ENCODE measurements at regions not wholly inside any gene's neighbourhood (a gene's known extent, or its start where the extent isn't known, plus 50 kb on each side); places are given as distances from the start of the nearest gene placed in this dataset.

DNA sequence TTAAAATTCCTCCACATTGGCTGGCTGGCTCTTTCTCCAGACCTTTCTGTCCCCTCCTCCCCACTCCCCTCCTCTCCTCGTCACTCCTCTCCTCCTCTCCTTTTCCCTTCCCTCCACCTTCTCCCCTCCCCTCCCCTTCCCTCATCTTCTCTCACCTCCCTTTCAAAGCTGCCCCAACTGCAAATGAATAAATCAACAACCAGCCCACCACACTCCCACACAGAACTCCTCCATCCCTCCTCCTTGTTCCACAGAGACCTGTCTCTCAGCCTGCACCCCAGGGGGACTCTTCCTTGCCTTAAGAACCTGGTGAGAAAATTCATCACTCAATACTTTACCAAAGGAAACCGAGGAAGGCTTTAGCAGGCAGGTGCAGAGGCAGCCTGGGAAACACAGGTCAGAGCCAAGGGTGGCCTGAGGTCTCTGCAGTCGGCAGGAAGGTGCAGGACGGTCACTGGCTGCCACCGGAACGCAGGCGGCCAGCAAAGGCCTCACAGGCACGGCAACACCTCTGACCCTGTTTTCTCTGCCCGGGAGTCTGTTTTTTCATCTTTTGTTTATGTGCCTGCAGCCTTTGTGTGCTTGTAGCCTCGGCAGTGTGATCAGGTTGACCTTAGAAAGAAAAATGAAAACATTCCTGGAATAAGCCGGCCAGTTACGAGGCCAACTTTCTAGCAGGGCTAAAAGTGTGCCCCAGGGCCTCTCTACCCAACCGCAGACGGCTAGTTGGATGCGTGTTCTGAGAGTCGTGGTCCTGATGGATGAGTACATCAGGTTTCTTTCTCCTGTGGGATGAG, 207.6 kb upstream of the KLF6 start:
- no peak for DNase-seq (ENCODE audit: low read depth in 2 of 2)

DNA sequence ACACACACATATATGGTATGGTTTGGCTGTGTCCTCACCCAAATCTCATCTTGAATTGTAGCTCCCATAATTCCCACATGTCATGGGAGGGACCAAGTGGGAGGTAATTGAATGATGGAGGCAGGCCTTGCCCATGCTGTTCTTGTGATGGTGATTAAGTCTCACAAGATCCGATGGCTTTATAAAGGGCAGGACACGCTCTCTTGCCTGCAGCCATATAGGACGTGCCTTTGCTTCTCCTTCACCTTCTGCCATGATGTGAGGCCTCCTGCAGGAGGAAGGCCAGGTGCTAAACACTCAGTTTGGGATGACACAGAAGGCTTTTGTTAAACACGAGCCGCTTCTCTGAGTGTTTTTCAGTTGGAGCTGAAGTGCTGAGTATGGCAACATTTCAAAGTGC, 205.3 kb upstream of the KLF6 start:
- DNase-seq (ENCODE audit: low read depth in 2 of 2): no peak

DNA sequence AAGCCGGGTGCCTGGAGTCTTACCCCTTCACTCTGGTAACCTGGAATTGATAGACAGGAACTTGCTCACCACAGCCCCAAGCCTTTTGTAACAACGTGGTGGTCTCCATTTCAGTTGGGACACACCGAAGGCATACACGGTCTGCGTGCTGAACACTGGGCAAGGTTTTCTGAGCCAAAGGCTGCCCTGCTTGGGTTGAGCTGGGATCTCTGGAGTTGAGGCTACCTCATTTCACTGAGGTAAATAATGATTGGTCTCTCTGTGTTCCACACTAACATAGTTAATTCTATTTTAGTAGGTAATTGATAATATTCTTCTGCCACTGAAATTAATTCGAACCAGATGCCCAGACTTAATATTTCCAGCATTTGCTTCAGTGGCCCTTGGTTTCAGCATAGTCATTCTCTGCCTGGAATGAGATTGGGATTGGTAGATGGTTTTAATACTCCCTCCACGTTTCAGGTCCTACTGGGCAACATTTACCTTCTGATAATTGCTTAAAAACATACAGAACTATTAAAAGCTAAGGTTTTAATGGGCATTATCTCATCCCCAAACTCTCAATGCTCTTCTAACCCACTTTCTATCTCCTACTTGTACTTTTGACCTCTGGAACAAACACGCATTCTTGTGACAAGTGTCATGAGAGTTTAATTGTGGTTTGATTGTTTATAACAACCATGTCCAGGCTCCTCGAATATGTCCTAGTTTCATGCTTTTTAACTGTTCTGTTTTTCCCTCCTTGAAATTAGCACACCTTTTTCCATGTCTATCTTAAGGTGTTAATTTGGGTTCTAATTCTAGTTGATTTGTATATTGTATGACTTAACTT, 202.3 kb upstream of the KLF6 start:
- no peak for DNase-seq (ENCODE audit: low read depth in 2 of 2)

DNA sequence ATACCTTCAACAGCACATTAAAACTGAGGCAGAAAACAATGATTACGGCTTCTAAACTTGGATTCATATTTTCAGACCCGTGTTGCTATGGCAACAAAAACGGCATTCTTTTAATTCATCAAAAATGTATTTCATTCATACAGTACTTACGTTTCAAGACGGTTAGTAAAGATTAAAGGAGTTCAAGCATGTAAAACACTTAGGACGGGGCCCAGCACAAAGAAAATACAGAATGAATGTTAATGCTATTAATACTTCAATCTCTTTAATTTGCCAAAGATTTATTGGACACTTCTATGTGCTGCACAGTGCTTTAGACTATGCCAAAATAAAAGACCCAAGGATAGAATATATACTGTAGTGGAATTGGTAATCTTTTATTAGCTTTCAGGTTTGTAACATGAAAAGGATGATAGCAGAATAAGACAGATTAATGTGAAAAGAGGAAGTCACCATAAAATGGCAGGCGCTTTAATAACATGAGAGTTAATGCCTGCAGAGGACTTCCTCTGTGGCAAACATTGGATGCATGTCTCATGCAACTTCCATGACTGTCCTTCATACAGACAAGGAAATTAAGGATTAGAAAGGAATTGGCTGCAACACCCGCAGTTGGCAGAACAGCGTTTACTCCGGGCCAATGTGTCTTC, 201.6 kb upstream of the KLF6 start:
- DNase-seq (ENCODE audit: low read depth in 2 of 2): no peak

DNA sequence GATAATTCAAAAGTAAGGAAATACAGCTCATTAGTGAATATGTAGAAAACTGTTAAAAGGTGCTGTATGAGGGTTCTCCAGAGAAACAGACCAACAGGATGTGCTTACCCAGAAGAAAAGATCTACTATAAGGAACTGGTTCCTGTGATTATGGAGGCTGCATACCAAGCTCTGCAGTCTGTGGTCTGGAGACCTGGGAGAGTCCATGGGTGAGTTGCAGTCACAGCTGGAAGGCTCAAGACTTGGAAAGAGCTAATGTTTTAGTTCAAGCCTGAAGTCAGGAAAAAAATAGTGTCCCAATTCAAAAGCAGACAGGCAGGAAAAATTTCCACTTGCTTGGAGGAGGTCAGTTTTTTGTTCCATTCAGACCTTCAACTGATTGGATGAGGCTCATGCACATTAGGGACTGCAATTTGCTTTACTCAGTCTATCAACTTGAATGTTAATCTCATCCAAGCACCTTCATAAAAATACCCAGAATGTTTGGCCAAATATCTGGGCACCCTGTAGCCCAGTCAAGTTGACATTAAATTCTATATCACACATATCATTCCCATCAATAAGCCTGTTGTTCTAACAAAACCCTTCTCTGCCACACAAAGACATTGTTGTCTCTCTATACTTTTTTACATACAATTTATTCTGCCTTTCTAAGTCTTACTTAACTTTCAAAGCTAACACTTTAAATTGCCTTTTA, 197.9 kb upstream of the KLF6 start:
- DNase-seq (ENCODE audit: low read depth in 2 of 2): no peak

DNA sequence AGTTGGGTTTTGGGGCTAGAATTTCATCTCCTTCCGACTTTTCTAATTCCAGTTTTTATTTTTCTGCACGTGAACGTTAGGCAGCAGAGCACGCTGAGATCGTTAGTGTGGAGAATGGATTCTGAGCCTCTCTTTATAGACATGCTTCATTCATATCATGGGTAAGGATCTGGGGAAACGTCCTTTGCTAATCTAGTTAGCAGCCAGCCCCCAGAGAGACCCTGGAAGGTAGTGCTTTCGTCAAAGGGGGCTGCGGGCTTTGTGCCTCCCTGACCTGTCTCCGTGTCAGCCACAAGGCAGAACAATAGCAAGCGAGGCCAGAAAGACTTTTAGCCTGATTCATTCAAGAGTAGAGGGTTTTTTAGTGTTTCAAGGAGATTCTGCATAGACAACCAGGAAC, 196.3 kb upstream of the KLF6 start:
- no peak for DNase-seq (ENCODE audit: low read depth in 2 of 2)

DNA sequence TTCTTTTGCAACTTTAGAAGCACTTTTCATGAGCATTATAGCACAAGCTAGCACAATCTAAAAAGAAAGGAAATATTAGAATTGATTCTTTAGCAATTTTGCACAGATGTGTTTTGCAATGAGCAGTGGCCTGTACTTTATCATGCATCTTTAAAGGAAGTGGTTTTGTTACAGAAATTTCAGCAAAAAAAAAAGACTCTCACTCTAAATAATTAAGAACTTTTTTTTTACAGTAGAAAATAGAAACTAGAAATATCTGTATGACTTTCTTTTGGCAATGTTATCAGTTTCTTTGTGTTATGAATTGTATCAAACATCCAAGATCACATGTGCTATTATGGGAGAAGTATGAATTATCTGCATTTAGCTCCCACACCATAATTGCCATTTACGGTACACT, 195.7 kb upstream of the KLF6 start:
- DNase-seq (ENCODE audit: low read depth in 2 of 2): no peak

DNA sequence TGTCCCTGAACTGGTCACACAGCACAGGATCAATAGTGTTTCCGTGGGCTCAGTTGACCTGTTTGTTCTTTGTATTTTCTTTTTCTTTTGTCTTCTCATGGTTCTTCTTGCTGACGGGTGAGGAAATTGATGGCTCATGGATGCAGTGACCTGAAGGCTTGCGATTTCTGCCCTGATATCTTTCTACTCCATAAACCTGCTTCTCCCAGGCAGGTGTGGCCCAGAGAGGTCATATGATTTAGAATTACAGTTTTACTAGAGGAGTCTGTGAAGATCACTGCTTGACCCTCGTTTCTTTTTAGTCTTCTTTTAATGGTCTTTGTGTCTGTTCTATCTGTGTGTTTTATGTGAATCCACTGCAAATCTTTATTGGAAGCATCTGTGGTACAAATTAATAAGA, 195.1 kb upstream of the KLF6 start:
- DNase-seq (ENCODE audit: low read depth in 2 of 2): no peak

DNA sequence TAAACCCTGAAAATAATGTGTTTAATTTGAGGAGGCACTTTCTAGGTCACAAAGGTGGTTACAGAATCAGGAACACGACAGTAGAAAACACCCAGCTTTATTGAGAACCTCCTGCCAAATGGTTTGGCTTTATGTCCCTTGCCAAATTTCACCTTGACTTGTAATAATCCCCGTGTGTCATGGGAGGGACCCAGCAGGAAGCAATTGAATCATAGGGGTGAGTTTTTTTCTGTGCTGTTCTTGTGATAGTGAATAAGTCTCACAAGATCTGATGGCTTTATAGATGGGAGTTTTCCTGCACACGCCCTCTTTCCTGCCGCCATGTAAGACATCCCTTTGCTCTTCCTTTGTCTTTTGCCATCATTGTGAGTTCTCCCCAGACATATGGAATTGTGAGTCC, 193.8 kb upstream of the KLF6 start:
- no peak for DNase-seq (ENCODE audit: low read depth in 2 of 2)

DNA sequence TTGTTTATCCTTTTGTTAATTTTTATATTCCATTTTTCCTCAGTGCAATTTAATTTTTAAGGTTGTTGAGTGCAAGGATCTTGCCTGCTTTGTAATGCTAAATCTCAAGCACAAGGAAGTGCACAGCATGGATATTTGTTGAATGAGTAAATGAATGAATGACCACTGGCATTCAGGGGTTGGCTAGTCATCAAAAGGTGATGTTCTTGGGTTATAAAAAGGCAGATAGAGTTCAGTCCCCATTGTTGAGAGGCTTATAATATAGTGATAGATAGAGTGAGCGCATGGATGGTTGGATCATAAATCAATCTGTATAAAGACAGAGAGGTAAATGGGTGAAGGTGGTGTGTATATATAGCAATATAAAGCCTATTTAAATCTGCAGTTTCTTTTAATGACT, 193.2 kb upstream of the KLF6 start:
- no peak for DNase-seq (ENCODE audit: low read depth in 2 of 2)

DNA sequence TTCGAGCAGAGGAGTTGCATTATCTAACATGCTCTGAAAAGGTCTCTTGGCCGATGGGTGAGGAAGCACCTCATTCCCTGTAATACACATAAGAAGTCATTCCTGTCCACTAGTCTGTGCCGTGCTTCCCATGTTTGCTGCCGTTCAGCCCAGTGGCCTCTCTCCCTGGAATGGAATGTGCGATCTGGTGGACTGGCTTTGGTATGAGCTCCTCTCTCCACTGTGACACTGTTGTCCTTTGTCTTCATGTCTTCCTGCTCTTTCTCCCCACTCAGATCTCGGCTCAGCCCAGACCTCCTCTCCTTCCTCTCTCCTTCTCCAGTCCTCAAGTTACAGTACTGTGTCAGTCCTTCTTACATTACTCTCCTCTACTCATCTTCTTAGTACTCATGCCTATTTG, 192.8 kb upstream of the KLF6 start:
- DNase-seq (ENCODE audit: low read depth in 2 of 2): no peak

DNA sequence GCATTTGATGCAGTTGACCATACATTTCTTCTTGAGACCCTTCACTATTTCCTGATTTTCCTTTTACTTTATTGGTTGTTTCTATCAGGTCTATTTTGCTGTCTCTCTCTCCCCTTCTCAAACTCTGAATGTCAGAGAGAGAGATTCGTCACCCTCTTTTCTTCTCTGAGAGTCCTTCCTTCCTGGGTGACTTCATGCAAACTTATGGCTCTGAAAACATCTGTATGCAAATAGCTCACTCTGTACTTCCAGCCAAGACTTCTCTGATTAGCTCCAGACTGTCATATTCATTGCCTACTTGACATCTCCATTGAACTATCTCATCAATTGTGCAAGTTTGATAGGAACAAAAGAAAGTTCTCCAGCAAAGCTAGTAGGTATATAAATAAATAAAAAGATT, 191.7 kb upstream of the KLF6 start:
- no peak for DNase-seq (ENCODE audit: low read depth in 2 of 2)

DNA sequence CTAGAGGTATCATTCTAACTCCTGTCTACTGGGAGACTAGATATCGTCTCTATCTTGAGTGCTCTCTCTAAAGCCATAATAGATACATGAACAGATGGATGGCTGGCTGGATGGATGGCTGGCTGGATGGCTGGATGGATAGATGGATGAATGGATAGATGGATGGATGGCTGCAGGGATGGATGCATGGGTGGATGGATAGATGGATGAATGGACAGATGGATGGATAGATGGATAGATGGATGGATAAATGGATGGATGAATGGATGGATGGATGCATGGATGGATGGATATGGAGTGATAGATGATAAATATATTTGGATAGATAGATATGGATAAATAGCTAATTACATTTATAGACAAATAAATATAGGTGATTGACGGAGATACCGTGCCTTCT, 191.2 kb upstream of the KLF6 start:
- no peak for DNase-seq (ENCODE audit: low read depth in 2 of 2)

DNA sequence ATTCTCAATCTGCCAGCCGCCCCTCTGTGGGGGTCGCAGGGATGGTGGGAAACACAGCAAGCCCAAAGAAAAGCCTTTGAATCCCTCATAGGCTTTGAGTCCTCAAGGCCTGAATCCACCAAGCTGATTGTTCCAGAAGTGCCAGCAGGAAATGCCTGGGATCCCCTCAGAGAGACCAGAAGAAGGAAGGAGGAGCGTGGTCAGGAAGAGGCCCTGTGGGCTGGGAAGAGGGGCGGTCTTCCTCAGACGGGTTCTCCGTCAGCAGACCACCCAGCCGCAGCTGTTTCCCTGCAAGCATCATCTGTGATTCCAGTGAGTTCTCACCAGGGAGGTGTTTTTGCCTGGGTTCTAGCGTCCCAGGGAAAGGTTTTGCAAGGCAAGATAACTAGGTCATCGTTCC, 190.0 kb upstream of the KLF6 start:
- DNase-seq (ENCODE audit: low read depth in 2 of 2): no peak

DNA sequence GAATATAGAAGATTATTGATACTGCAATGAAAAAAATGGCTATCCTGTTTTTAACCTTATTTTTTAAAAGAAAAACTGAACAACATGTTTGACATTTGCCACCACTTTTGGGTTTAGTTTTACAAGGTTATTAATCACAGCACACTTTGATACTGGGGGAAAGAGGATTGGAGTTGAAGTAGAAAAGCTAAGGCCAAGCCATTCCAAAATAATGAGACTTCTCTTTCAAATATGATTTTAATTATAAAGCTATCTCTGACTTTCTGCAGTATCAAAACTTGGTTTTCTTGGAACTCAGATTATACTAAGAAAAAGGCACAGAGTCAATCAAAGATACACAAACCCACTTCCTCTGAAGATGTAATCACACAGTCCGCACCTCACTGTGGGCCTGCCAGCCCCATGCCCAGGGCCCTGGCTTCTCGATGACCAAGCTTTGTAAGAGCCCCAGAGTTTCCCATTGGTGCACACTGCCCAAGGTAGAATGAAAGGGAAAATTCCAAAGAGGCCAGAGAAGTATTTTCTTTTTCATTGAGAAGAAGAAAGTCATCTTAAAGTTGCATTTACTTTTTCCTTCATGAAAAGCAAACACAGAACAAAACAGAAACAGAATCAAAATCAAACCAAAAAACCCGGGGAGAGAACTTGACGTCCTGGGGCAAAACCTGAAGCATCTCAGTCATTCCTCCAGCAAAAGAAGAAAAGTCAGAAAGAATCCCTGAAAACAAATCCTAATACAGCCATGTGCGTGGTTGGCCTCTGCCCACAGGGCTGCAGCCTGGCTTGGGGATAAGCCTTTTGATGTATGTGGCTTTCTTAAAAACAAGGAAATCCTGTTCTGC, 187.7 kb upstream of the KLF6 start:
- no peak for DNase-seq (ENCODE audit: low read depth in 2 of 2)

DNA sequence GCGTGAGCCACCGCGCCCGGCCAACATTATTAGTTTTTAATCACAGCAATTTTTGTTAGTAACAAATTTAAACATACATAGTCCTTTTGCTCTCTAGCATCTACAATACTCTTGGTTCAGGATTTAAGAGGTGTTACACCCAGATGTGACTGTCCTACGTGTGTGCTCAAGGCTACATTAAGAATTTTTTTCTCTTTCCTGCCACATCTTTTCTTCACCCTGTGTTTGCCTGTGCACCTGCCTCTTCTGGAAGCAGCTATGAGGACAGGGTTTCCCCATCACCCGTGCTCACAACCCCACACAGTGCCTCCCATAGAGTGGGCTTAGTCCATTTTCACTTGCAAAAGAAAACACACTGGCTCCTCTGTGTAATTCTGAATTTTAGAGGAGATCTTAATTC, 186.7 kb upstream of the KLF6 start:
- no peak for DNase-seq (ENCODE audit: low read depth in 2 of 2)

DNA sequence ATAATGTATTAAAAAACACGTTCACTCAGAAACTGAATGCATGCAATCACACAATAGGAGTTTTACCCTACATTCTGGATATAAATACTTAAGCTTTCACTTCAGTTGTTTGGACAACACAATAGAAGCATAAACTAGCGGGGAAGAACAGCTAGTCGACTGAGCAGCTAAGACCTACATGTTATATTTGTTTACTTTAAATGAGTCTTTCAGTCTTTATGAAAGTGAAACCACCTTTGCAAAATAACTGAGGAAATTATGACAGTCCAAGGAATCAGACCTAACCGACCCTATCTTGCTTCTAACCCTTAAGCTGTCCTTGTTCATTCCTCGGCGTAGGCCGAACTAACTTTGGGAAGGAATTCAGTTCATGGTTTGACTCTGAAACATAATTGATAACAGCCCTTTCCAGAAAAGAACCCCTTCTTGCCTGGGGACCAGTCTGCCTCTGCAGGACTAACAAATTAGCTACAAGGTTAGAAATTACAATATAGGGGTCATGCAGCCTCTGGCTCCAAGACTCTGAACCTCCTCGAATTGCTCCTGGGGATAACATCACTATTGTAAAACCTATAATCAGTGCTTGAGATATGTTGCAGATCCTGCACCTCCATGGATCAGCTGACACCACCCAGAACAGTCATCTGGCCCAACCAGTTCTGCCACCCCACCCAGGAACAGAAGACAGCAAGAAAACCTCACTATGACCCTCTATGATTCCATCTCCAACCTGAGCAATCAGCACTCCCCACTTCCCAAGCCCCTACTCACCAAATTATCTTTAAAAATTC, 185.1 kb upstream of the KLF6 start:
- no peak for DNase-seq (ENCODE audit: low read depth in 2 of 2)

DNA sequence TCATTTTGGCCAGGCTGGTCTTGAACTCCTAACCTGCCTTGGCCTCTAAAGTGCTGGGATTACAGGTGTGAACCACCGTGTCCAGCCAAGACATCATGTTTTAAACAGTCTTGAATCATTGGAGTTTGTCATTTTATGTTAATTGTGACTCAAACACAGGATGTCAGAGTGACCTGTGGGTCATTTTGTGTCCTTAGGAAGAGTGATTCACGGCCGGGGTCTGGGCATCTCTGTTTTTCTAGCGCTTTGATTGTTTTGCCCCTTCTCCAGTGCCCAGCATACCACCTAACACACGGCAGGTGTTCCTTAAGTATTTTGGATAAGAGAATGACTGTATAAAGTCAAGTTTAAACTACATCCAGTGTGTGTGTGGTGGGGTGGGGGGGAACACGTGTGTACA, 183.7 kb upstream of the KLF6 start:
- no peak for DNase-seq (ENCODE audit: low read depth in 2 of 2)

DNA sequence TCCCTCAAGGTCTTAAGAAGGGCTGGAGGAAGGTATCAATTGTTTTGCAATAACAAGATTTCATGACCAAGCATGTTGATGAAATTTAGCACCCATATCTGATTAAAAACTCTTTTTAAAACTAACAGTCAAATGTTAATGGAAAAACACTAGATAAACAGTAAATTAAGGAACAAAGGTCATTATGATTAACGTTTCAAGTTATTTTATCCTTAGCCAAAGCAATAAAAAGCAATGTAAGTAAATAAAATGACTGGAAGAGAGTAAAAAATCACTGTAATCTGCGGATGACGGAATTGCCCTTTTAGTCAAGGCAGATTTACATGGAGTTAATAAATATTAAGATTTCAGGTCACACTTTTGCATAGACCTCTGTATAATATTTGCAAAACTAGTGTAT, 179.5 kb upstream of the KLF6 start:
- DNase-seq (ENCODE audit: low read depth in 2 of 2): no peak

DNA sequence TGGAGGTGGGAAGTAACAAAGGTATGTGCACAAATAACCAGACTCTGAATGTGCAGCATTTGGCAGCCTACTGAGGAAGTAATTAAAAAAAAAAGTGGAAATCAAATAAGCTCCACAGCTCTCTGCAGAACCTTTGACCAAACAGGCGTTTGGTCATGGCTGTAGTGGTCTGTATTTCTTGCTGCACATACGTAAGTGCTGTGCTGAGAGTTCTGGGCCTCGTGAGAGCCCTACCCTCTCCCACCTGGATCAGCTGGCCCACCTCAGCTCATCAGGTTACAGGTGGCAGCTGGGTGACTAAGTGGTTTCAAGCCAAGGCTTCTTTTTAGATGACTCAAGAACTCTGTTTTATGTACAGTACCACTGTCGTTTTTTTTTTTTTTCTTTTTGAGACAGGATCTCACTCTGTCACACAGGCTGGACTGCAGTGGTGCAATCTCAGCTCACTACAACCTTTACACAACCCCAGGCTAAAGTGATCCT, 178.2 kb upstream of the KLF6 start:
- DNase-seq (ENCODE audit: low read depth in 2 of 2): no peak

All from activated CD4-positive, alpha-beta T cell treated with anti-CD3 and anti-CD28 coated beads for 24 hours (primary cell).